ENCODE measurements at regions not wholly inside any gene's neighbourhood (a gene's known extent, or its start where the extent isn't known, plus 50 kb on each side); places are given as distances from the start of the nearest gene placed in this dataset.

DNA sequence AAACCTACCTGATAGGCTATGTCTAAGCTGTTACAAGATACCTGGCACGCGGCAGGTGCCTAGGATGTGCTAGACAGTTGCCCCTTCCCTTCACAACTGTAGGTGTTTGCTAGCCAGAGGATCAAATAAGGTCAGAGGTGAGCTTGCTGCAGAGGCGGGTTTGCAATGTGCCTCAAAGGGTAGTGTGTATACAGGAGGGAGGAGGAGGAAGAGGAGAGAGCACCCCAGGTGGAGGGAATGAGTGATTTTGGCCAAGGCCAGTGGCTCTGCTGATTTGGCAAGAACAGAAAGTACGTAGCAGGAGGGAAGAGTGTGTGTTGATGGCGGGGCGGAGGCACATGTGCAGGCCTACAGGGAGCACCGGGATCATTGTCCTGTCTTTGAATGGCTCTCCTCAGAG lies 236.5 kb downstream of the HAUS1 start:
- CTCF ChIA-PET = no interaction called here
- dilution Hi-C loops (cut with MboI; ENCODE audit: extremely low pct_ligation_motif_present, low sequenced_read_pairs) = no loop called here
- peaks cover 14 to 17% of the 10 kb centered on the region in 2 experiments for H3K27me3 ChIP-seq (ENCODE audit: control insufficient read depth in 2 of 2, insufficient read depth in 2 of 2, low read length in 2 of 2)

More for the DNA sequence above, 236.5 kb downstream of the HAUS1 start:
- Histone ChIP-seq H3K9me3 (replicated peaks; ENCODE audit: control insufficient read depth, insufficient read depth, low read length) (no peaks in the 10 kb centered on the region), H4K20me1 (replicated peaks; ENCODE audit: control insufficient read depth, extremely low read depth, insufficient read depth, low read length) (no peaks in the 10 kb centered on the region), H3K4me2 (ENCODE audit: insufficient read depth, low read length) (no peak overlapping the region), H3K4me3 (replicated peaks in 1 of 3; ENCODE audit: insufficient read depth in 1 of 3, low read depth in 1 of 3, low read length in 3 of 3) (no peak overlapping the region), H3K36me3 (ENCODE audit: control insufficient read depth in 2 of 2, extremely low read depth in 1 of 2, insufficient read depth in 2 of 2, low read length in 2 of 2) (no peaks in the 10 kb centered on the region), H3K9me1 (replicated peaks; ENCODE audit: control insufficient read depth, extremely low read depth, insufficient read depth, low read length) (no peaks in the 10 kb centered on the region), H3K27ac (ENCODE audit: insufficient read depth, low read depth, low read length) (no peak overlapping the region), H3K9ac (replicated peaks; ENCODE audit: extremely low read depth, insufficient read depth, low read length) (no peak overlapping the region), H3K4me1 (ENCODE audit: control insufficient read depth, extremely low read depth, insufficient read depth, low read length) (no peaks in the 10 kb centered on the region), H2AFZ (ENCODE audit: low read depth, low read length) (no peak overlapping the region), H3K79me2 (ENCODE audit: control insufficient read depth, insufficient read depth, low read length) (no peaks in the 10 kb centered on the region)
- intact Hi-C loops (cut with micrococcal nuclease) = no loop called here
- POLR2A ChIA-PET = no interaction called here
- no peak for DNase-seq (ENCODE audit: low read depth, low spot score)
- BruUV-seq (replicated peaks) = no TSS peak
- TF ChIP-seq POLR2AphosphoS5 (IDR thresholded peaks at IDR 0.05; ENCODE audit: insufficient read depth, low read depth, low read length) = no peak
- TF ChIP-seq EZH2 (IDR thresholded peaks at IDR 0.05; ENCODE audit: borderline replicate concordance, low read depth, low read length, severe bottlenecking) = no peak
- TF ChIP-seq POLR2A (IDR thresholded peaks at IDR 0.05; ENCODE audit: low read depth, low read length) = no peak
- TF ChIP-seq JUN (IDR thresholded peaks at IDR 0.05; ENCODE audit: borderline replicate concordance, insufficient read depth, insufficient read length, low read depth) = no peak
- TF ChIP-seq GATA2 (IDR thresholded peaks at IDR 0.05; ENCODE audit: insufficient read depth, insufficient read length, low read depth, low read length) = no peak
- no peak for TF ChIP-seq CTCF (IDR thresholded peaks at IDR 0.05; ENCODE audit: extremely low read depth in 1 of 2, insufficient read depth in 1 of 2, low read depth in 1 of 2, low read length in 2 of 2)
- no peak for TF ChIP-seq MYC (IDR thresholded peaks at IDR 0.05; ENCODE audit: low read depth, low read length)
- TF ChIP-seq MAX (IDR thresholded peaks at IDR 0.05; ENCODE audit: insufficient read depth, insufficient read length) = no peak
- TF ChIP-seq FOS (IDR thresholded peaks at IDR 0.05; ENCODE audit: borderline replicate concordance, insufficient read depth, low read length) = no peak
- no peak for FAIRE-seq
